AG04449 (cell line): ENCODE measurements at regions not wholly inside any gene's neighbourhood (a gene's known extent, or its start where the extent isn't known, plus 50 kb on each side); places are given as distances from the start of the nearest gene placed in this dataset.

ENCODE experiments used
- CTCF ChIA-PET: fragments of 350-600 bp; formaldehyde crosslinking; extraction: SDS; loops from one replicate; lab custom pipeline; 2021; ENCODE audit warnings: antibody characterized with exemption; lab: Yijun Ruan, JAX
- POLR2A ChIA-PET: fragments of 400-600, 350-600 bp; formaldehyde crosslinking; extraction: SDS; loops from one replicate; lab custom pipeline; 2020; ENCODE audit warnings: antibody characterized with exemption, inconsistent platforms; lab: Yijun Ruan, JAX
- DNase-seq: peaks from one replicate; pipeline ENCODE4 v3.0.0-alpha.2; 2010; ENCODE audit warnings: low read depth, low spot score
- H3K4me3 ChIP-seq: 2 replicates; pipeline ENCODE4 v1.5.1; 2011; ENCODE audit warnings: low read depth, mild to moderate bottlenecking, control low read depth, low read length
- TF ChIP-seq, protein P1 (sequence below): IDR thresholded peaks from one replicate; pipeline ENCODE4 v1.5.1; 2011; ENCODE audit warnings: mild to moderate bottlenecking, moderate library complexity, low read length, control low read depth, inconsistent platforms; ENCODE audit not compliant: insufficient read depth; ENCODE audit errors: missing control alignments

DNA sequence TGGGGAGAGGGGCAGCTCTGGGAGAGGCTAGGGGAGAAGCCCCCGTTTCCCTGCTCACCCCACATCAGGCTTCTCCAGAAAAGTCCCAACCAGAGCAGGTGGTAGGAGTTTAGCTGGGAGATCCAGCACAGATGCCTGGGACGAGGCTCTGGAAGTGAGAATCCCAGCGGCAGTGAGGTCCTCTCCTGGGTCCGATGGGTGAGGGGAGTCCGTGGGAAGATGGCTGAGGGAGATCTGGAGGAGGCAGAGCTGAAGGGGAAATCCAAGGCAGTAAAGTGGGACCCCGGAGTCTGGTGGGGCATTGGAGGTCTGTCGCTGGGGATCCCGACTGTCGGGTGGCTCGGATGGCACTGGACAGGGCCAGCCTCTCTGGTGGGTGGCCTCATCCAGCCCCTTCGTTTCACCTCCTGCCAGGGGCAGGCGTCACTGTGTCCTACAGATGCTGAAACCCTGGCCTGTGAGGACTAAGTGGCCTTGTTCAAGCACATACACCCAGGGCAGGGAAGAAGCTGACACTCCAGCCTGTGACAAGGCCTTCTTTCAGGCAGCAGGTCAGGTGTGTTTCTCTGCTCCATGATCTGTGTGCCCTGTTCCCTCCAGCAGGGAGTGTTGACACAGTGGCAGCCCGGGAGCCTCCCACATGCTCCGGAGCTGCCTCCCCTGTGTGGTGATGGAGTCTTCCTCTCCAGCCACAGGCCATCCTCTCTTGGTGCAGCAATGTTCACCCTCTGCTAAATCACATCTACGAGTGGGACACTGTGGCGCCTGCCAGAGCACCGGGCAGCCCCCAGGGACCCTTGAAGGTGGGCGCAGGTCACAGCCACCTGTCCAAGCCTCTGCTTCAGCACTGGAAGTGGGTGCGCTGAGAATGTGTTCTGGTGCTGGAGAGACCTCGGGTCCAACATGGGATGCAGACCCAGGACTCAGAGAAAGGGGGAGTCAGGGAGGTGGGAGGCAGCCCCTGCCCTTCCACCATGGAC is 850.8 kb downstream of the BRD1 start:
- POLR2A ChIA-PET = no interaction called here
- TF ChIP-seq, protein P1, sequence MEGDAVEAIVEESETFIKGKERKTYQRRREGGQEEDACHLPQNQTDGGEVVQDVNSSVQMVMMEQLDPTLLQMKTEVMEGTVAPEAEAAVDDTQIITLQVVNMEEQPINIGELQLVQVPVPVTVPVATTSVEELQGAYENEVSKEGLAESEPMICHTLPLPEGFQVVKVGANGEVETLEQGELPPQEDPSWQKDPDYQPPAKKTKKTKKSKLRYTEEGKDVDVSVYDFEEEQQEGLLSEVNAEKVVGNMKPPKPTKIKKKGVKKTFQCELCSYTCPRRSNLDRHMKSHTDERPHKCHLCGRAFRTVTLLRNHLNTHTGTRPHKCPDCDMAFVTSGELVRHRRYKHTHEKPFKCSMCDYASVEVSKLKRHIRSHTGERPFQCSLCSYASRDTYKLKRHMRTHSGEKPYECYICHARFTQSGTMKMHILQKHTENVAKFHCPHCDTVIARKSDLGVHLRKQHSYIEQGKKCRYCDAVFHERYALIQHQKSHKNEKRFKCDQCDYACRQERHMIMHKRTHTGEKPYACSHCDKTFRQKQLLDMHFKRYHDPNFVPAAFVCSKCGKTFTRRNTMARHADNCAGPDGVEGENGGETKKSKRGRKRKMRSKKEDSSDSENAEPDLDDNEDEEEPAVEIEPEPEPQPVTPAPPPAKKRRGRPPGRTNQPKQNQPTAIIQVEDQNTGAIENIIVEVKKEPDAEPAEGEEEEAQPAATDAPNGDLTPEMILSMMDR = no peak
- CTCF ChIA-PET = no interaction called here
- no peak for DNase-seq
- no peak overlapping the region for H3K4me3 ChIP-seq

DNA sequence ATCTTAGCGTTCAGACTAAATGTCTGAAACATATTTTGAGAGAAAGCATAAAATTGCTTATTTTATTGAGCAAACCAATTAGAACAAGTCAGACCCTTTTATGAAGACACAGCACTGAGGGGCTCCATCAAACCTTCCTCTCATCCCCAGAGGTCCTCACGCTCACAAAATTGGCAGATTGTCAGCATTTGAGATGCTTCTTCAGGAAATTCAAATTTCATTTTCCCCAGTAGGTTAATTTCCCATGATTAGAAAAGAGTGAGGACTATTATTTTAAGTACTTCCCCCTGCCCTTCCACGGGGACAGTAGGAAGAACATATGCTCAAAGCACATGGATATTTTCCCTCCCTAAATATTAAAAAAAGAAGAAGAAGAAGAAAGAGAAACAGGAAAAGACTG is 851.8 kb downstream of the BRD1 start:
- no peak for DNase-seq
- TF ChIP-seq, protein P1 = no peak
- CTCF ChIA-PET = no interaction called here
- POLR2A ChIA-PET = no interaction called here
- no peak overlapping the region for H3K4me3 ChIP-seq

DNA sequence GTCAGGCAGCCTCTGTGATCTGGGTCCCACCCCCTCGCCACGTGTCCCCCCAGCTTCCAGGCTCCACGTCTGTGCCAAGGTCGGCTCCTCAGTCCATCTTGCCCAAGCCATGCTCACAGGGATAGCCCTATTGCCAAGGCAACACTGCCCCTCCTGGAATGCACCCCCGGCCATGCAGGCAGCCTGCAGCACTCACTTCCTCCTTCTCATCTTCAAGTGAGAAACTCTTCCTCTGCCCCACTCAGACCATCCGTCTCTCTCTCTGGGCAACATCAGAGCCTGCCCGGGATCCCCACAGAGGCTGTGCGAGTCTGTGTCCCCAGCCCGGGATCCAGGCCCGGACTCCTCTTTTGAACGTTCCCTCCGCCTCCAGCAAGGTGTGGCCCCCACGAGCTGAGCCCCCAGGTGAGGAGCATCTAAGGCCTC is 852.3 kb downstream of the BRD1 start:
- ChIA-PET POLR2A (no interaction called here), CTCF (no interaction called here)
- DNase-seq = no peak
- H3K4me3 ChIP-seq = no peak overlapping the region
- TF ChIP-seq, protein P1 = no peak

DNA sequence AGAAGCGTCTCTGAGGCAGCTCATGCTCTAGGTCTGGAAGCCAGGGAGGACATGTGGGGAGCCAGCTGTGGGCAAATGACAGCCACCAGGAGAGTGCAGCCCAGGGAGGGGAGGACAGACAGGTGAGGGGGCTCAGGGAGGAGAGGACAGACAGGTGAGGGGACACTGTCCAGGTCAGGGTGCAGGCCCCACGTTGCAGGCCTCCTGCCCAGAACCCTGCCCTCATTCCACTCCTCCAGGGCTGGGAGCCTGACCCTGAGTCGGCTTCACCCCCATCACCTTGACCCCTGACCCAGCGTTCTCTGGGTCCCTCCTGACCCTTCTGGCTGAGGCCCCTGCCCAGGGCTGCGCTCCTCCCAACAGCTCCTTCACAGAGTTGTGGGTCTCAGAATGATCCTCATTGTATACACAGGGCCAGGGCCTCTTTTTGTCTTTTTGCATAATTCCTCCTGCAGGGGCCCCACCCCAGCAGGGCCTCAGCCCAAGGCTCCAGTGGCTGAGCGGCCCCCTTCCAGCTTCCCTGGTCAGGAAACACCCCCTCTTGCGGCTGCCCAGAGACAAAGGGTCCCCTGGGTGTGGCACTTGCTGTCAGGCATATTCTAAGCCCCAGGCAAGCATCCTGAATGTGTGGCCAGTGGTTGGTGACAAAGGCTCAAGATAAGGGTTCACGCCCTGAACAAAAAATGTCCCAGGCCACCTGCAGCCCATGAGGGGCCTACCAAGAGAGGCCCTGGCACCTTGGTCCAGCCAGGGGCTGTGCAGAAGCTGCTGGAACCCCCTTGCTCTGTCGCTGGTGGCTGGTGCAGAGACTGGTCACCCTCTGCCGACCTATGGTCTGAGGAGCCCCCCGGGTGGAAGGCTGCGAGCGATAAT is 853.0 kb downstream of the BRD1 start:
- H3K4me3 ChIP-seq = no peak overlapping the region
- ChIA-PET POLR2A (no interaction called here), CTCF (no interaction called here)
- DNase-seq = no peak
- TF ChIP-seq, protein P1 = no peak

DNA sequence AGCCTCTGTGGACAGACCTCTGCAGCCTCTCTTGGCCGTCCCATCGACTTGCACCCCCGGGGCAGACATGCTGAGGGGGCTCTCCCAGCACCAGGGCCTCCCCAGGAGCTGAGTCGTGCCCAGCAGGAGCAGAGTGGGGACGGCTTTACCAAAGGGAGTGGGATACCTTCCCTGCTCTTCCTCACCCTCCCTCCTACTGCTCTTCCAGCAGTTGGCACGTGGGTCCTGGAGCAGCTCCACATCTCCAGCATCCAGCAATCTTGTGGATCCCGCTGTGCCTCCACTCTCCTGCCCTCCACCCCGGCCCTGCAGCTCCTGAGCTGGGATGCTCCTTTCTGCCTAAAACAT is 854.0 kb downstream of the BRD1 start:
- TF ChIP-seq, protein P1 = no peak
- POLR2A ChIA-PET = no interaction called here
- CTCF ChIA-PET = no interaction called here
- no peak overlapping the region for H3K4me3 ChIP-seq
- DNase-seq = no peak
